Astrocyte of the spinal cord (primary cell): ENCODE measurements at regions not wholly inside any gene's neighbourhood (a gene's known extent, or its start where the extent isn't known, plus 50 kb on each side); places are given as distances from the start of the nearest gene placed in this dataset.

Source experiments
- DNase-seq: peaks from one replicate; pipeline ENCODE4 v3.0.0; 2011; ENCODE audit warnings: low read depth, low spot score
- H3K4me3 ChIP-seq: 2 replicates; pipeline ENCODE4 v1.5.1; 2011; ENCODE audit warnings: low read depth, mild to moderate bottlenecking, low read length, moderate library complexity
- CTCF ChIP-seq: IDR thresholded peaks from 2 replicates; pipeline ENCODE4 v1.5.1; 2012; ENCODE audit warnings: low read depth, mild to moderate bottlenecking, low read length, inconsistent platforms
- in situ Hi-C: cut with HindIII; loops from 2 replicates; pipeline ENCODE4 v1.10.0; 2017; ENCODE audit warnings: low sequenced_read_pairs

- DNase-seq: no peak
- no peak overlapping the region for H3K4me3 ChIP-seq
- no peak for TF ChIP-seq CTCF
- in situ Hi-C loops: no loop called here
Measured at GRCh38 chr3:124566701-124567100, 163.6 kb upstream of the UMPS start.

GRCh38 chr3:124567179-124567578 lies 163.1 kb upstream of the UMPS start:
- no peak for TF ChIP-seq CTCF
- DNase-seq: no peak
- in situ Hi-C loops: no loop called here
- H3K4me3 ChIP-seq: no peak overlapping the region

- TF ChIP-seq CTCF: no peak
- no peak for DNase-seq
- in situ Hi-C loops: no loop called here
- H3K4me3 ChIP-seq: no peak overlapping the region
Measured at GRCh38 chr3:124569761-124570160, 160.5 kb upstream of the UMPS start.

- in situ Hi-C loops: no loop called here
- DNase-seq: no peak
- no peak for TF ChIP-seq CTCF
- H3K4me3 ChIP-seq: no peak overlapping the region
Measured at GRCh38 chr3:124570232-124570631, 160.0 kb upstream of the UMPS start.

- H3K4me3 ChIP-seq: no peak overlapping the region
- no peak for DNase-seq
- in situ Hi-C loops: no loop called here
- TF ChIP-seq CTCF: no peak
Measured at GRCh38 chr3:124572851-124573405, 157.3 kb upstream of the UMPS start.

GRCh38 chr3:124574012-124574411 lies 156.2 kb upstream of the UMPS start:
- in situ Hi-C loops: no loop called here
- DNase-seq: no peak
- H3K4me3 ChIP-seq: no peak overlapping the region
- no peak for TF ChIP-seq CTCF
